Sigmoid colon (tissue), 3 donors: ENCODE measurements at regions not wholly inside any gene's neighbourhood (a gene's known extent, or its start where the extent isn't known, plus 50 kb on each side); places are given as distances from the start of the nearest gene placed in this dataset.

Source experiments
- CTCF ChIP-seq, 4 experiments: fragments of 450-650 bp in 3 of 4; fragments of 200-600 bp in 1 of 4; IDR thresholded peaks; one replicate each; pipeline ENCODE4 v1.5.1; 2016 to 2019; ENCODE audit warnings: antibody characterized with exemption in 4 of 4, mild to moderate bottlenecking in 3 of 4, moderate library complexity in 2 of 4
- POLR2A ChIP-seq, 2 donors: fragments of 450-650 bp; IDR thresholded peaks; one replicate each; pipeline ENCODE4 v1.6.1; 2016; ENCODE audit warnings: antibody characterized with exemption in 2 of 2, mild to moderate bottlenecking in 2 of 2, moderate library complexity in 2 of 2

- TF ChIP-seq POLR2A (IDR thresholded peaks at IDR 0.05) = no peak
- TF ChIP-seq CTCF (IDR thresholded peaks at IDR 0.05) = no peak
Measured at GRCh38 chr21:35583566-35584216, 476.6 kb downstream of the SETD4 start.
